ENCODE measurements at regions not wholly inside any gene's neighbourhood (a gene's known extent, or its start where the extent isn't known, plus 50 kb on each side); places are given as distances from the start of the nearest gene placed in this dataset.

DNA sequence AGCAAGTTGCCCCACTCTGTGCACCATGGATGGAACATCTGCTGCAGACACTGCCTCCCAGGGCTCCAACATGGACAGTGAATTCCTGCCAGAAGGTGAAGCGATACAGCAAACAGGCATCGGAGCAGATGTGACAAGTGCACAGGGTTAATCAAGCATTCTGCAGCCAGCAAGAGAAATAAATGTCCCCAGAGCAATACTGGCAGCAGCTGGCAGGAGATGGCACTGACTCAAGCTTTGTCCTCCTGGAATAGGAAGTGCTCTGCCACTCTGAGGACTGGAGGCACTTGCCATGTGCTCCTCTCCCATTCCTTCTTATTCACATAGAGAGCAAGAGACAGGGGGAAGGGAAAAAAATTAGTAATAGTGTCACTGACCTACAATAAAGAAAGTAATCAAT is 402.7 kb upstream of the DAB1 start:
- no peak for ATAC-seq
- Mint-ChIP-seq H3K9me3 (peaks cover 2% of the 10 kb centered on the region), H3K36me3 (no peaks in the 10 kb centered on the region), H3K4me1 (no peaks in the 10 kb centered on the region), H3K27ac (no peak overlapping the region), H3K4me3 (no peak overlapping the region)
- DNase-seq (ENCODE audit: low spot score in 2 of 2), result no peak

DNA sequence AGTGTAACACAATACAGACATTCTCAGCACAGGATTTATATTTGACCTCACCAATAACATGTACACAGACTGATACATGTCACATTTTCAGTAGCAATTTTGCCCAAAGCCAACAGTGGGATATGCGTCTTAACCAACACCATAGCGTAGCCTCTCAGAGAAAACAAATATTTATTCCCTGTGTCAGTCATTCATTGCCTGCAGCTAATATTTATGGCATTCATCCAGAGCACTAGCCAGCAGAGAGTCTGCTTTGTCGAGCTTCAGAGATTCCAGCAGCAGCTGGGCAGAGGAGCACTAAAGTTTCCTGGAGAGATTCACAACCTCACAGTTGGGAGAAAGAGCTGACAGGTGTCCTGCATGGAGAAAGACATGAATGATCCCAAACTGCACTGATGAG is 400.7 kb upstream of the DAB1 start:
- no peaks in the 10 kb centered on the region for H3K9me3 Mint-ChIP-seq
- H3K36me3 Mint-ChIP-seq, result no peaks in the 10 kb centered on the region
- H3K27ac Mint-ChIP-seq, result no peak overlapping the region
- ATAC-seq (no peak), DNase-seq (ENCODE audit: low spot score in 2 of 2) (no peak)
- no peak overlapping the region for H3K4me3 Mint-ChIP-seq
- no peaks in the 10 kb centered on the region for H3K4me1 Mint-ChIP-seq

DNA sequence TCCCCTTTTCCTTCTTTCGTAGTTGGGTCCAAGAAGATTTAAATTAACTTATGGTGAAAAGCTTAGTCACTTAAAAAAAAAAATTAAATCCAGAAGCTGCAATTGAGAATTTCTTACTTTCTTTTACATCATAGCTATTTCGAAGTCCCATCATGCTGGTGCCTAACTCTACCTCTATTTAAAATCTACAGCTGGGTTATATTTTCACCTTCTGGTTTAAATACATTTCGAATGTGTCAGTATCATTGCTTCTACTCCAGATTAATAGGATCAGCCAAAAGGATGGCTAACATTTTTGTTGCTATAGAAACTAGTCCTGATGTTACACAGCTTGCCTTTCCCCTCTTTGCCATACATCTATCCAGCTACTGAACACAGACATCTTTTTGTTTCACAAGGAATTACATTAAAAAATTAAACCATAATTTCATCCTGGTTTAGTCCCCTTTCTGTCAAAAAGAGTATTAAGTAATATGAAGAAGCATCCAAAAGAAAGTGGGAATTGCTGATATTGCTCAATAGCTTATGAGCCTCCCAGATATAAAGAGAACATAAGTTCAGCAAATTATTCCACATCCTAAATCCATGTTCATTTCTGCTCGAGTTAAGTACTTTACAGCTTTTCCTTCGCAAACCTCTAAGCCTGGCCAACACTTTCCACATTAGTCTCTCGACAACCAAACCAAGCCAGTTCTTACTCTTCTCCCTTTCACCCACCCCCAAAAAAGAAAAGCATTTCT is 396.7 kb upstream of the DAB1 start:
- no peak for DNase-seq (ENCODE audit: low spot score in 2 of 2)
- Mint-ChIP-seq H3K27ac (no peak overlapping the region), H3K4me1 (no peaks in the 10 kb centered on the region), H3K36me3 (no peaks in the 10 kb centered on the region), H3K4me3 (no peak overlapping the region), H3K9me3 (no peaks in the 10 kb centered on the region)
- ATAC-seq, result no peak

DNA sequence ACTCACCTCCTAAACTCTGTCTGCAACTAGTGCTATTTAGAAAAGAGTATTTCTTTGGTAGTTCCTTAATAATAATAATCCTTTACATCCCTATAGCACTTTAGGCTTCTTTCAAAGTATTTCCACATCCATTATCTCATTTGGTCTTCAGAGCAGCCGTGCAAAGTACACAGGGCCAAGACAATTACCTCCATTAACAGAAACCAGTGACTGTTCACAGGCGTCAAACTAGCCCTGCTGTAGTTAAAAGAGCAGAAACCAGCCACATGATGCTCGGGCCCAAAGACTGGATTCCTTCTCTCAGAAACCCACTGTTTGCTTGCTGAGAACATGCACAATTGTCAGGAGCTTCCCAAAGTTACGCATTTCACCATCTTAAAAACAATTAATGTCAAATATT is 396.0 kb upstream of the DAB1 start:
- H3K9me3 Mint-ChIP-seq, result no peaks in the 10 kb centered on the region
- no peaks in the 10 kb centered on the region for H3K4me1 Mint-ChIP-seq
- no peak for DNase-seq (ENCODE audit: low spot score in 2 of 2)
- H3K36me3 Mint-ChIP-seq, result no peaks in the 10 kb centered on the region
- H3K4me3 Mint-ChIP-seq, result no peak overlapping the region
- H3K27ac Mint-ChIP-seq, result no peak overlapping the region
- ATAC-seq, result no peak

DNA sequence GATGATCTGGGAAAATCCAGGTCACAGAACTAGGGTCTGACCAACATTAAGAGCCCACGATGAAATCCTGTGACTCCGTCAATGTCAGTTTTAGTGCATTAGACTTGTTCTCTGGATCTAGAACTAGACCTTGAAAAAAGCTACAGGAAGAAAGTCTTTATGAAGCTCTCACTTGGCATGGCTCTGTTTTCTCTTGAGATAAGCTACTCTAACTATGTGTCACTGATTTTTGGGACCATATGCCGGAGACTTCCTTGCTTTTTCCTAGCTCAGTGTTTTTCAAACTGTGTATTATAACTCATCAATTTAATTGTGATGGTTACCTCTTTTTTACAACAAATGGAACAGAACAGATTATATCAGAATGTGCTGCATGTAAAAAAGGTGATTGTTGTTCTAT is 379.7 kb upstream of the DAB1 start:
- H3K9me3 Mint-ChIP-seq, result peaks cover 8% of the 10 kb centered on the region
- H3K4me3 Mint-ChIP-seq, result no peak overlapping the region
- no peak for ATAC-seq
- H3K36me3 Mint-ChIP-seq, result no peaks in the 10 kb centered on the region
- H3K27ac Mint-ChIP-seq, result no peak overlapping the region
- no peak for DNase-seq (ENCODE audit: low spot score in 2 of 2)
- H3K4me1 Mint-ChIP-seq, result no peaks in the 10 kb centered on the region

DNA sequence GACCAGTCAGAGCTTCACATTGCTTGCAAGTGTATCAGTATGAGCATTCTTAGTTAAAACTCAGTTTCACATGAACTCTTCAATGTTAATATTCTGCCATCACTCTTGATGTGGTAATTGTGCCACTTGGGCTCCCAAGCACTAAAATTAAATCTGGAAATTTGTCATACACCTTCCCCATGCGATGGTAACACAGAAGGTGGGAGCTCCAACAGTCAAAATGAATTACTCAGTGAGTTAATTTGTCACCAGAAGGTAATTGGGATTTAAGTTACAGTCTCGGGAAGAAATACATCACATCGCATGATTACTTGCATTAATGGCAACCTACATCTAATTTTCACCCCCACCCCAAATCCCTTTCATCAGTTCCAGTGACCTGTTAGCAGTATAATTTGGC is 376.5 kb upstream of the DAB1 start:
- Mint-ChIP-seq H3K27ac (no peak overlapping the region), H3K36me3 (no peaks in the 10 kb centered on the region), H3K4me3 (no peak overlapping the region), H3K9me3 (peaks cover 2% of the 10 kb centered on the region), H3K4me1 (no peaks in the 10 kb centered on the region)
- DNase-seq (ENCODE audit: low spot score in 2 of 2) (no peak), ATAC-seq (no peak)

DNA sequence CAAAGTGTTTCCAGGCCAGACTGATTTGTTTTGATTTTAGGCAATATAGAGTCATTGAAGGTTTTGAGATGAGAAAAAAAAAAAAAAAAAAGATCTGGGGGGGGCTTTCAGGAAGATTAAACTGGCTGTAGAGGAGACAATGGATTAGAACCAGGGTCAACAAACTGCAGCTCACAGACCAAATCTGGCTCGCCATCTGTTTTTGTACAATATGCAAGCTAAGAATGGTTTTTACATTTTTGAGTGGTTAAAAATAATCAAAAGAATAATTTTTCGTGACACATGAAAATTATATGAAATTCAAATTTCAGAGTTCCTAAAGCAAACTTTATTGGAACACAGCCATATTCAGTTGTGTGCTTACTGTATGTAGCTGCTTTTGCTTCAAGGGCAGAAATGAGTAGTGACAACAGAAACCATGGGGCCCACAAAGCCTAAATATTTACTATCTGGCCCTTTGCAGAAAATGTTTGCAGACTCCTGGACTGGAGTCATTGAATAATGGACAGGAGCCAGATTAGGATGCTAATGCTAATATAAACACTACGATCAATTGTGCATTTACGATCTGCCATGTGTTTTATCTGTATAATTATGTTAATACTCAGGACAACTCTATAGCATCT is 375.7 kb upstream of the DAB1 start:
- ATAC-seq, result no peak
- Mint-ChIP-seq H3K9me3 (peaks cover 2% of the 10 kb centered on the region), H3K36me3 (no peaks in the 10 kb centered on the region)

DNA sequence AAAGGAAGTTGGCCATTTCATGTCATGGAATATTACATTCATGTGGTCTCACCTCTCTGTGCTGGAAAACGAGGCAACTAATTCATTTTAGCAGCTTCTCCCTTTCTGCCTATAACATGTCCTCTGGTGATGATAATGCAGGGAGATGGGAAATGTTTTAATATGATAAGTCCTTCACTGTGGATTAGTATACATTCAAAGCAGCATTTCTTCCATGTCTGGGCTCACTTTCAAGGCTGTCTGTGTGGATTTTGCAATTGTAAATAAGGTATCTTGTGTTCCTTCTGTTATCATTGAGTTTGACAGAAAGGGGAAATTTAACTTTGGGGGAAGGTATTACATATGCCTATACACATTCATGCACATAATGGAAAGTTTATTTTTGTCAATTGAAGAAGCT is 374.7 kb upstream of the DAB1 start:
- Mint-ChIP-seq H3K27ac (no peak overlapping the region), H3K9me3 (peaks cover 4% of the 10 kb centered on the region), H3K4me3 (no peak overlapping the region), H3K4me1 (no peaks in the 10 kb centered on the region), H3K36me3 (no peaks in the 10 kb centered on the region)
- DNase-seq (ENCODE audit: low spot score in 2 of 2) (no peak), ATAC-seq (no peak)

More for the DNA sequence above, 375.7 kb upstream of the DAB1 start:
- no peaks in the 10 kb centered on the region for H3K4me1 Mint-ChIP-seq
- DNase-seq (ENCODE audit: low spot score in 2 of 2), result no peak
- H3K4me3 Mint-ChIP-seq, result no peak overlapping the region
- no peak overlapping the region for H3K27ac Mint-ChIP-seq

DNA sequence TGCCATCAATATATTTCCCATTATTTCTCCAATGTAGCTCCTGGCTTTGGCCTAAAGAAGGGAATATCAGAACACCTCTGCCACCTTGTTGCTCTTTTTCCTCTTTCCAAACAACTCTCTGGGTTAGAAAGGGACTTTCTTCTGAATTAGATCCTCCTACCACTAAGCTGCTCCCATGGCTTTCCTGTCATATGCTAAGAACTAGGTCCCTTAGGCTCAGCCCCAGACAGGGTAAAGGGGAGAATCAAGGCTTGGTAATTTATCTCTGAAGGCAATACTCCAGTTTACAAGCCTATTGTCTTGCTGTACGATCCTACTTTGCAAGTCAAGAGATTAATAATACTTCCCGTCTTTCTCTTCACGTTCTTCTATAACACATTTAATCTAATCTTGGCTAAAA is 373.2 kb upstream of the DAB1 start:
- Mint-ChIP-seq H3K9me3 (peaks cover 2% of the 10 kb centered on the region), H3K4me1 (no peaks in the 10 kb centered on the region), H3K4me3 (no peak overlapping the region), H3K36me3 (no peaks in the 10 kb centered on the region), H3K27ac (no peak overlapping the region)
- DNase-seq (ENCODE audit: low spot score in 2 of 2), result no peak
- no peak for ATAC-seq

DNA sequence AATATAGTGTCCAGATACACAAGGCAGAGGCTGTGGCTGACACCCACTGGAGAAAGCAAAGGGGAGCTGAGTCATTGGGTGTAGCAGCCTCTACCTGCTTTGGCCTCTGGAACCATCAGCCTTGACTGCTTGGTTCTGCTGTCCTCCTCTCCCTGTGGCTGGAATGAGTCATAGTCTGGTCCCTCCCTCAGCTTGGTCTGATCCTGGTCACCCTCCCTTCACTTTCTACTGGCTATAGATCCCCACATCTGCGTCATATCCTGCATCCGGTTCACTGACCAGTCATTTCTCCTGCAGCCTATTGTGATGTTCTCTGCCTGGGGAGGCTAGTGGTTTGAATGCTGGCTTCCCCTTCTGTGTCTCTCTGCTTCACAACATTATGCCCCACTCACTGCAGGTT is 372.8 kb upstream of the DAB1 start:
- H3K9me3 Mint-ChIP-seq, result peaks cover 2% of the 10 kb centered on the region

DNA sequence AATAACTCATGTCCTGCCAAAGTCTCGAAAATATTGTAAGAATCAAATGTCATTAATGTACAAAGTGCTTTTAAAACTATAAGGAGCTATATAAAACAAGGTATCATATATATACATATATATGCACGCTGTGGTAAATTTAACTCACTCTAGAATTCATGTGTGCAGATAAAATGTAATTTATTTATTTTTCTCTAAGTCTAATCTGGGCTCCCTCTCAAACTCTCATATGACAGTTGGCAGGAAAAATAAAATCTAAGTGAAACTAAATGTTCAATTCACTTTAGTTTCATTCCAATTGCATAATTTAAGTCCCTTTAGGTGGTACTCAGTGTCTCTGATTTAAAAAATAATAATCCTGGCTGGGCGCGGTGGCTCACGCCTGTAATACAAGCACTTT is 372.0 kb upstream of the DAB1 start:
- H3K36me3 Mint-ChIP-seq, result no peaks in the 10 kb centered on the region
- ATAC-seq (no peak), DNase-seq (ENCODE audit: low spot score in 2 of 2) (no peak)
- H3K4me3 Mint-ChIP-seq, result no peak overlapping the region
- H3K9me3 Mint-ChIP-seq, result peaks cover 2% of the 10 kb centered on the region
- H3K27ac Mint-ChIP-seq, result no peak overlapping the region
- no peaks in the 10 kb centered on the region for H3K4me1 Mint-ChIP-seq

More for the DNA sequence above, 372.8 kb upstream of the DAB1 start:
- Mint-ChIP-seq H3K27ac (no peak overlapping the region), H3K4me3 (no peak overlapping the region), H3K4me1 (no peaks in the 10 kb centered on the region), H3K36me3 (no peaks in the 10 kb centered on the region)
- ATAC-seq, result no peak
- DNase-seq (ENCODE audit: low spot score in 2 of 2), result no peak

DNA sequence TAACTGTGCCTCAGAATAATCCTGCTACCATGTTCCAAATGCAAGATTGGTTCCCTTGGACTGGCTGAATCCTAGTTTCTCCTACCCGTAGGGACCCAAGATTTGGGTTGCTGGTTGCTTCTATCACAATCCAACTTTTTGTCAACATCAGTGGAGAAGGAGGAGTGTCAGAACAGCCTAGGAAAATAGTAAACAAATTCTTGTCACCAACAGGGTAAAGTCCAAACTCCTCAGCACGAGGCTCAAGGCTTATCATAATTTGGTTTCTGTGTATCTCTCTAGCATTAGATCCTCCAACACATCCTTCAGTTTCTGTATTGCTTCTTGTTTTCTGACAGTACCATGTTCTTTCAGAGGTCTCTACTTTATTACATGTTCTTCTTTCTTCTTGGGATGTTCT is 370.2 kb upstream of the DAB1 start:
- Mint-ChIP-seq H3K27ac (no peak overlapping the region), H3K36me3 (no peaks in the 10 kb centered on the region), H3K4me3 (no peak overlapping the region), H3K9me3 (peaks cover 2% of the 10 kb centered on the region), H3K4me1 (no peaks in the 10 kb centered on the region)
- DNase-seq (ENCODE audit: low spot score in 2 of 2) (no peak), ATAC-seq (no peak)

DNA sequence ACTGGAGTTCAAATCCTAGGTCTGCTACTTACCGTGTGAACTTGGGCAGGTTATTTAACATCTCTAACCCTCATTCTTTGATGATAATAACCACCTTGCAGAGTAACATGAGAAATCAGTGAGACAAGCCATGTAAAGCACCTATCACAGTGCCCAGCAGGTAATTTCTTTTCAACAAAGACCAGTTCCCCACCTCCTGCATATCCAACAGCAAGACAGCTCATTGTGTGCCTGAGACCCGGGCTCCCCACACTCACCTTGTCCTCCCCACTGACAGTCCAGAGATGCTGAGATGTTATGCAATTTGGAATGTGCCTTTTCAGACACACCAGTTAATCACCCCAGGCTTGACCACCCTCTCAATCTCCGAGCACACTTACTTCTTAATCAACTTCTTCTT is 367.6 kb upstream of the DAB1 start:
- no peaks in the 10 kb centered on the region for H3K36me3 Mint-ChIP-seq
- H3K27ac Mint-ChIP-seq, result no peak overlapping the region
- H3K4me3 Mint-ChIP-seq, result no peak overlapping the region
- DNase-seq (ENCODE audit: low spot score in 2 of 2) (no peak), ATAC-seq (no peak)
- peaks cover 2% of the 10 kb centered on the region for H3K9me3 Mint-ChIP-seq
- H3K4me1 Mint-ChIP-seq, result no peaks in the 10 kb centered on the region

DNA sequence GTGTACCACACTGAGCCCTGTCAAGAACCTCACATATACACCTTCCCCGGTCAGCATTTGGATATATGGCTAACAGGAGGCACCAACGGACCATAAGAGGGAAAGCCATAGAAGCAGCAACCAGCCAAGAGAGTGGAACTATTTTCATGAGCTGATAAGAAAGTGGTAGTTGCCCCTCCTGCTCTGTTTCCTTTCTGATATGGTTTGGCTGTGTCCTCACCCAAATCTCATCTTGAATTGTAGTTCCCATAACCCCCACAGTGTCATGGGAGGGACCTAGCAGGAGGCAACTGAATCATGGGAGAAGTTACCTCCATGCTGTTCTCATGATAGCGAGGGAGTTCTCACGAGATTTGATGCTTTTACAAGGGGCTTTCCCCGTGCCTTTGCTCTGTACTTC is 366.1 kb upstream of the DAB1 start:
- no peak overlapping the region for H3K4me3 Mint-ChIP-seq
- no peak overlapping the region for H3K27ac Mint-ChIP-seq
- H3K36me3 Mint-ChIP-seq, result no peaks in the 10 kb centered on the region

DNA sequence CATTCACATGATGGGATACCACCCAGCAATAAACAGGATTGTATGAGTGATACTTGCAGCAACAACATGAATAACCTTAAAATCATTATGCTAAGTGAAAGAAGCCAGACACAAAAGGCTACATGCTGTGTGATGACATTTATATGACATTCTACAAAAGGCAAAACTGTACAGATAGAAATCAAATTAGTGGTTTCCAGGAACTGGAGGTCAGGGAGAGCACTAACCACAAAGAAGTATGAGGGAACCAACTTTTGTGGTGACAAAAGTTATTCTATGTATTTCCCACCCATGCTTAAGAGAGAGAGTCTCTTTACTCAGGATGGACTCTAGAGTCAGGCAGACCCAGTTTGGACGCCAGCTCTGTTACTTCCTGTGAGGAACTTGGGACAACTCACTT is 364.5 kb upstream of the DAB1 start:
- ATAC-seq, result no peak

More for the DNA sequence above, 366.1 kb upstream of the DAB1 start:
- DNase-seq (ENCODE audit: low spot score in 2 of 2), result no peak
- peaks cover 2% of the 10 kb centered on the region for H3K9me3 Mint-ChIP-seq
- ATAC-seq, result no peak
- no peaks in the 10 kb centered on the region for H3K4me1 Mint-ChIP-seq

DNA sequence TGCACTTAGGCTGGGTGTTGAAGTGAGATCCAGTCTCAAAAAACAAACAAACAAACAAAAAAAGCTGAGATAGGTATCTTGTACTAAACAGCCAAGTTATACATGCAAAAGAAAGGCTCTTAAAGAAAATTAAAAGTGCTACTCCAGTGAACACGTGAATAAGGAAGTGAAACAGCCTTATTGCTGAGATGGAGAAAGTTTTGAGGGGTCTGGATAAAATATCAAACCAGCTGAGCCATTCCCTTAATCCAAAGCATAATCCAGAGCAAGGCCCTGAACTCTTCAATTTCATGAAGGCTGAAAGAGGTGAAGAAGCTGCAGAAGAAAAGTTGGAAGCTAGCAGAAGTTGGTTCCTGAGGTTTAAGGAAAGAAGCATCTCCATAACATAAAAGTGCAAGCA is 360.5 kb upstream of the DAB1 start:
- ATAC-seq, result no peak
- H3K4me3 Mint-ChIP-seq, result no peak overlapping the region

More for the DNA sequence above, 364.5 kb upstream of the DAB1 start:
- Mint-ChIP-seq H3K4me3 (no peak overlapping the region), H3K9me3 (no peaks in the 10 kb centered on the region), H3K4me1 (no peaks in the 10 kb centered on the region), H3K36me3 (no peaks in the 10 kb centered on the region), H3K27ac (no peak overlapping the region)
- DNase-seq (ENCODE audit: low spot score in 2 of 2), result no peak

More for the DNA sequence above, 360.5 kb upstream of the DAB1 start:
- Mint-ChIP-seq H3K9me3 (no peaks in the 10 kb centered on the region), H3K27ac (no peak overlapping the region), H3K4me1 (no peaks in the 10 kb centered on the region), H3K36me3 (no peaks in the 10 kb centered on the region)
- DNase-seq (ENCODE audit: low spot score in 2 of 2), result no peak

Data from stimulated activated effector memory CD8-positive, alpha-beta T cell treated with anti-CD3 and anti-CD28 coated beads, Interleukin-12 subunit alpha, Interleukin-12 subunit beta, amount 100 ng/mL, for 72 hours (primary cell).